ENCODE measurements at regions not wholly inside any gene's neighbourhood (a gene's known extent, or its start where the extent isn't known, plus 50 kb on each side); places are given as distances from the start of the nearest gene placed in this dataset.

DNA sequence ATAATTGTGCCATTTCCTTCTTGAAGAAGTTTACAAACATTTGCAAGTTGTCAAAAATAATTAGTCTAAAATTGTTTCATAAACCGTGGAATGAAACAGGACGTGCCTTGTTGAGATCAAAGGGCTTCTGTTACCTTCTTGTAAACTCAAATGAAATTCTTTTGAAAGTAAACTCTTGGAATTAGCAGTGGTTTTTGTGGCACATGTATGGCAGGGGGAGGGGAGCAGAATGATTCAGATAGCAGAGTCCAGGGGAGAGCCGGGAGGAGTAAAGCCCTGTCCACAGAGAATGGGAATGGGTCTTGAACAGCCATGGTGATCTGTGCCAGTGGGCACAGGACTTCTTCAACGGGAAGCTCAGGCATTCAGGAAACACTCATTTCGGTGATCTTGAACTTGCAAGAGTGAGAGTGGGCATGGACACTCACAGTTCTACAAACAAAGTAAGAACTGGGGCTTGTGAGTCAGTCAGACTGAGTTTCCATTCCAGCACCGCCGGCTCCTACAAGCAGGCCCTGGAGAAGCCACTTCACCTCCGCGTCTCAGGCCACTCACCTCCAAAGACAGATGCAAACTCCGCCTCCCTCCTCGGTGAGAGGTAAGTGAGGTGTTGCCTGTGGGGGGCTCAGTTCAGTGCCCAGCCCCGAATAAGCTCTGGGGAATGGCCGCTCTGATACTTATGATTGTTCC is 143.1 kb downstream of the CDH26 start:
- Histone ChIP-seq H2BK20ac (ENCODE audit: low read length) (no peak overlapping the region), H2BK5ac (ENCODE audit: low read depth, low read length) (no peak overlapping the region), H3K36me3 (ENCODE audit: control insufficient read depth in 2 of 4, insufficient read depth in 4 of 4, low read length in 3 of 4) (no peaks in the 10 kb centered on the region), H3K14ac (ENCODE audit: insufficient read length) (no peak overlapping the region), H3K79me2 (ENCODE audit: control insufficient read depth in 1 of 2, insufficient read depth in 2 of 2, low read length in 2 of 2) (no peaks in the 10 kb centered on the region), H2AK5ac (ENCODE audit: low read depth, low read length) (no peak overlapping the region), H3K4me3 (ENCODE audit: extremely low read depth in 1 of 4, insufficient read depth in 2 of 4, low read depth in 3 of 4, low read length in 4 of 4) (no peak overlapping the region), H3K23me2 (ENCODE audit: low read depth, low read length) (no peaks in the 10 kb centered on the region), H3K4ac (replicated peaks; ENCODE audit: insufficient read length, low read depth, low read length) (no peak overlapping the region), H3K4me2 (ENCODE audit: insufficient read depth in 1 of 2, low read depth in 2 of 2, low read length in 2 of 2) (no peak overlapping the region), H3K4me1 (replicated peaks in 1 of 4; ENCODE audit: control insufficient read depth in 3 of 4, insufficient read depth in 4 of 4, low read length in 3 of 4) (peaks cover 0 to 10% (median 3%) of the 10 kb centered on the region in 4 experiments; a peak in 3 of 7 replicates), H4K20me1 (replicated peaks in 1 of 2; ENCODE audit: control insufficient read depth in 1 of 2, insufficient read depth in 2 of 2, low read length in 2 of 2) (peaks cover 0 to 3% of the 10 kb centered on the region in 2 experiments), H3K18ac (ENCODE audit: extremely low read depth, low read length) (no peak overlapping the region), H4K91ac (replicated peaks; ENCODE audit: insufficient read length, low read length) (no peak overlapping the region), H3K9me3 (ENCODE audit: insufficient read depth in 2 of 2, low read depth in 1 of 2, low read length in 1 of 2) (peaks cover 4 to 14% of the 10 kb centered on the region in 2 experiments; a peak in 1 of 4 replicates), H3K27me3 (replicated peaks in 1 of 4; ENCODE audit: control insufficient read depth in 3 of 4, extremely low read depth in 1 of 4, insufficient read depth in 3 of 4, low read length in 3 of 4) (peaks cover 12 to 42% (median 29%) of the 10 kb centered on the region in 4 experiments), H4K5ac (ENCODE audit: insufficient read length, low read depth, low read length) (no peak overlapping the region), H4K8ac (ENCODE audit: extremely low read depth, insufficient read depth, low read length) (no peak overlapping the region), H2BK120ac (replicated peaks; ENCODE audit: low read depth, low read length) (no peak overlapping the region), H3K56ac (replicated peaks; ENCODE audit: insufficient read length, low read depth, low read length) (no peak overlapping the region), H3K9ac (replicated peaks in 1 of 4; ENCODE audit: extremely low read depth in 1 of 4, low read depth in 3 of 4, low read length in 3 of 4) (no peak overlapping the region), H3K23ac (ENCODE audit: insufficient read length) (no peak overlapping the region), H3K79me1 (ENCODE audit: low read depth, low read length) (no peaks in the 10 kb centered on the region), H3K27ac (ENCODE audit: low read depth, low read length) (no peak overlapping the region), H2BK12ac (ENCODE audit: low read depth, low read length) (no peak overlapping the region), H2BK15ac (ENCODE audit: low read length) (no peak overlapping the region), H2AFZ (ENCODE audit: low read length) (no peak overlapping the region)
- DNase-seq (ENCODE audit: low read depth in 1 of 2, low spot score in 2 of 2) = no peak
- TF ChIP-seq CHD1 (IDR thresholded peaks at IDR 0.05; ENCODE audit: low read depth, low read length) (no peak), SP2 (IDR thresholded peaks at IDR 0.05; ENCODE audit: low read length) (no peak), NRF1 (IDR thresholded peaks at IDR 0.05; ENCODE audit: low read depth, low read length) (no peak), CHD2 (IDR thresholded peaks at IDR 0.05; ENCODE audit: low read length) (no peak), BCL11A (IDR thresholded peaks at IDR 0.05; ENCODE audit: low read depth in 2 of 2, low read length in 2 of 2) (no peak)
- no peak for FAIRE-seq
- ChIA-PET POLR2A (ENCODE audit: partially characterized antibody) (no interaction called here), CTCF (ENCODE audit: partially characterized antibody) (no interaction called here)
- 86% methylated on average over 13 of the region's 13 CpGs; no CpG with 5 or more reads in 1 of the 2 experiments for WGBS, 2 experiments (ENCODE audit: extremely low coverage in 1 of 2, insufficient coverage in 1 of 2, insufficient read length in 1 of 2, insufficient replicate concordance in 2 of 2, low coverage in 1 of 2, low lambda C conversion rate in 2 of 2, missing lambda C conversion rate in 1 of 2)

Measured in H1 (cell line).